GM12878 (cell line): ENCODE measurements at regions not wholly inside any gene's neighbourhood (a gene's known extent, or its start where the extent isn't known, plus 50 kb on each side); places are given as distances from the start of the nearest gene placed in this dataset.

Experiments used
- ATAC-seq: fragments of 200-7000 bp; cut with Tn5 transposase; 3 replicates; pipeline ENCODE4 v1.9.1; 2020; ENCODE audit warnings: mild to moderate bottlenecking, moderate library complexity
- BruUV-seq: library from RNA; stranded (reverse); fragments of 400-500 nt; replicated peaks from 2 replicates; lab custom pipeline; 2021; lab: Mats Ljungman, UMichigan
- CTCF ChIA-PET: fragments of 300-600 bp; sonication (Branson Sonifier 250); formaldehyde crosslinking; extraction: SDS; loops from one replicate; lab custom pipeline; 2021; ENCODE audit warnings: inconsistent platforms; lab: Yijun Ruan, JAX
- POLR2A ChIA-PET: fragments of 350-600 bp; formaldehyde crosslinking; extraction: SDS; loops from one replicate; lab custom pipeline; 2021; ENCODE audit warnings: inconsistent platforms; lab: Charles Lee
- RAD21 ChIA-PET: fragments of 300-600 bp; sonication (Branson Sonifier 250); formaldehyde crosslinking; loops from one replicate; lab custom pipeline; 2023; ENCODE audit warnings: antibody characterized with exemption; ENCODE audit not compliant: unreplicated experiment; lab: Charles Lee
- SMC1A ChIA-PET: fragments of 300-600 bp; sonication (Branson Sonifier 250); formaldehyde crosslinking; loops from one replicate; lab custom pipeline; 2023; ENCODE audit not compliant: unreplicated experiment, uncharacterized antibody; lab: Charles Lee
- DNase-seq: peaks from one replicate; pipeline ENCODE4 v3.0.0-alpha.2; 2011; ENCODE audit warnings: low read depth, low spot score
- FAIRE-seq: peaks from 3 replicates; lab custom pipeline; 2011; peaks lifted over from hg19 to GRCh38; lab: Jason Lieb, UNC
- H2AFZ ChIP-seq: 2 replicates; pipeline ENCODE4 v1.6.0; 2011; ENCODE audit warnings: low read depth, low read length, control low read depth; ENCODE audit not compliant: control insufficient read depth
- H3K27ac ChIP-seq: 2 replicates; pipeline ENCODE4 v1.5.1; 2011; ENCODE audit warnings: control low read depth; ENCODE audit not compliant: control insufficient read depth, insufficient read depth
- H3K27me3 ChIP-seq, 2 experiments: replicated peaks in 1 of 2; 2 replicates each; pipeline versions ENCODE4 v1.6.0 to v1.6.1; 2011; ENCODE audit warnings: low read length in 1 of 2; ENCODE audit not compliant: control insufficient read depth in 2 of 2, insufficient read depth in 2 of 2
- H3K36me3 ChIP-seq, 2 experiments: 2 replicates each; pipeline ENCODE4 v1.5.1; 2011; ENCODE audit warnings: low read length in 1 of 2; ENCODE audit not compliant: control insufficient read depth in 2 of 2, insufficient read depth in 2 of 2
- H3K4me1 ChIP-seq: 2 replicates; pipeline ENCODE4 v1.6.1; 2011; ENCODE audit warnings: mild to moderate bottlenecking, low read length, moderate library complexity, mixed read lengths; ENCODE audit not compliant: control insufficient read depth, insufficient read depth
- H3K4me2 ChIP-seq: 2 replicates; pipeline ENCODE4 v1.6.0; 2011; ENCODE audit warnings: control low read depth; ENCODE audit not compliant: control insufficient read depth, insufficient read depth
- H3K4me3 ChIP-seq: fragments of 200-600 bp; sonication (generic); 2 replicates; pipeline ENCODE4 v1.5.1; 2016
- H3K79me2 ChIP-seq: 2 replicates; pipeline ENCODE4 v1.6.0; 2011; ENCODE audit warnings: low read length; ENCODE audit not compliant: control insufficient read depth, insufficient read depth
- H3K9ac ChIP-seq: 2 replicates; pipeline ENCODE4 v1.8.0; 2011; ENCODE audit warnings: low read length, control low read depth, mixed read lengths; ENCODE audit not compliant: control insufficient read depth, insufficient read depth
- H3K9me3 ChIP-seq: replicated peaks from 3 replicates; pipeline ENCODE4 v1.5.1; 2011; ENCODE audit warnings: mild to moderate bottlenecking, low read length; ENCODE audit not compliant: control insufficient read depth, insufficient read depth
- H4K20me1 ChIP-seq: 2 replicates; pipeline ENCODE4 v1.6.0; 2011; ENCODE audit not compliant: control insufficient read depth, insufficient read depth
- CREM ChIP-seq: IDR thresholded peaks from 2 replicates; pipeline ENCODE4 v1.6.1; 2014; ENCODE audit warnings: antibody characterized with exemption, low read depth
- HCFC1 ChIP-seq: fragments of 150-350 bp; IDR thresholded peaks from 2 replicates; pipeline ENCODE4 v1.6.1; 2014; ENCODE audit warnings: low read length
- HSF1 ChIP-seq: fragments of 150-350 bp; IDR thresholded peaks from 2 replicates; pipeline ENCODE4 v1.6.1; 2014; ENCODE audit warnings: mild to moderate bottlenecking, low read depth, low read length
- LARP7 ChIP-seq: fragments of 450-650 bp; IDR thresholded peaks from 2 replicates; pipeline ENCODE4 v1.6.1; 2017; ENCODE audit warnings: mild to moderate bottlenecking
- MAX ChIP-seq: IDR thresholded peaks from 2 replicates; pipeline ENCODE4 v1.6.1; 2012; ENCODE audit warnings: low read depth, low read length, improper control_type of control experiment
- NR2F1 ChIP-seq: fragments of 450-650 bp; conservative IDR thresholded peaks from 2 replicates; pipeline ENCODE4 v1.6.1; 2017; ENCODE audit warnings: mild to moderate bottlenecking
- PML ChIP-seq: IDR thresholded peaks from 2 replicates; pipeline ENCODE4 v1.6.1; 2012; ENCODE audit warnings: low read length, inconsistent platforms
- RUNX3 ChIP-seq: IDR thresholded peaks from 2 replicates; pipeline ENCODE4 v1.6.1; 2012; ENCODE audit warnings: low read length, inconsistent platforms
- SRF ChIP-seq, 2 experiments: IDR thresholded peaks; 2 replicates each; pipeline ENCODE4 v1.6.1; 2011; ENCODE audit warnings: low read depth in 2 of 2, low read length in 2 of 2, mild to moderate bottlenecking in 1 of 2, moderate library complexity in 1 of 2
- STAT1 ChIP-seq: fragments of 450-650 bp; conservative IDR thresholded peaks from 2 replicates; pipeline ENCODE4 v1.6.1; 2014; ENCODE audit warnings: antibody characterized with exemption, mild to moderate bottlenecking
- TAF1 ChIP-seq: IDR thresholded peaks from 2 replicates; pipeline ENCODE4 v1.6.1; 2011; ENCODE audit warnings: mild to moderate bottlenecking, low read depth, low read length, borderline replicate concordance
- ZNF24 ChIP-seq: fragments of 450-650 bp; IDR thresholded peaks from 2 replicates; pipeline ENCODE4 v1.6.1; 2017; ENCODE audit warnings: antibody characterized with exemption, mild to moderate bottlenecking
- ZNF687 ChIP-seq: fragments of 450-650 bp; IDR thresholded peaks from 2 replicates; pipeline ENCODE4 v1.6.1; 2017; ENCODE audit warnings: mild to moderate bottlenecking, moderate library complexity
- WGBS: methylation state at CpG from one replicate; pipeline ENCODE4 v1.1.6; 2016; ENCODE audit warnings: low lambda C conversion rate; ENCODE audit not compliant: insufficient replicate concordance, insufficient coverage; ENCODE audit errors: missing lambda C conversion rate; 5-methylcytosine and 5-hydroxymethylcytosine counted together
- in situ Hi-C: fragments of 300-500 bp; cut with MboI; formaldehyde crosslinking; loops from 9 replicates; pipeline ENCODE4 v1.14.3; 2018; ENCODE audit warnings: mixed read lengths
- intact Hi-C: fragments of 100-400 bp; cut with micrococcal nuclease; formaldehyde crosslinking; loops from one replicate; pipeline ENCODE4 v1.14.2; 2022; ENCODE audit not compliant: unreplicated experiment

- Histone ChIP-seq H3K4me1 (no peaks in the 10 kb centered on the region), H3K27me3 (peaks cover 0 to 2% of the 10 kb centered on the region in 2 experiments; a peak in 2 of 4 replicates), H4K20me1 (no peaks in the 10 kb centered on the region), H2AFZ (no peak overlapping the region), H3K79me2 (no peaks in the 10 kb centered on the region), H3K9ac (no peak overlapping the region), H3K27ac (no peak overlapping the region), H3K36me3 (no peaks in the 10 kb centered on the region), H3K9me3 (no peaks in the 10 kb centered on the region), H3K4me2 (no peak overlapping the region), H3K4me3 (no peak overlapping the region)
- CTCF ChIA-PET = interaction anchor here (0.6 to 1.4 kb wide), 2 partner anchors 9 to 1547 kb away, joined by 3 read pairs; no protein-coding TSS in a partner anchor
- no peak for DNase-seq
- RAD21 ChIA-PET = no interaction called here
- intact Hi-C loops (no loop called here), in situ Hi-C loops (no loop called here)
- no TSS peak for BruUV-seq
- POLR2A ChIA-PET = interaction anchor here (0.7 kb wide), 1 partner anchor 215 kb away, joined by 3 read pairs; no protein-coding TSS in a partner anchor
- ATAC-seq = no peak
- WGBS = 26% methylated on average over 4 of the region's 4 CpGs
- TF ChIP-seq SRF (IDR thresholded peaks at IDR 0.05; ENCODE audit: low read depth in 2 of 2, low read length in 2 of 2) (no peak), PML (no peak), NR2F1 (no peak), HCFC1 (no peak), LARP7 (no peak), CREM (no peak), RUNX3 (no peak), TAF1 (no peak)
- SMC1A ChIA-PET = interaction anchor here (1.1 kb wide), 2 partner anchors 9 to 111 kb away, joined by 3 read pairs; no protein-coding TSS in a partner anchor
- no peak for FAIRE-seq
Measured at GRCh38 chr1:19024532-19024931, 68.1 kb upstream of the IFFO2 start.

- Histone ChIP-seq H3K4me3 (no peak overlapping the region), H3K9ac (no peak overlapping the region), H4K20me1 (no peaks in the 10 kb centered on the region), H3K27me3 (peaks cover 0 to 2% of the 10 kb centered on the region in 2 experiments; a peak in 2 of 4 replicates), H2AFZ (no peak overlapping the region), H3K4me1 (no peaks in the 10 kb centered on the region), H3K36me3 (no peaks in the 10 kb centered on the region), H3K79me2 (no peaks in the 10 kb centered on the region), H3K9me3 (no peaks in the 10 kb centered on the region), H3K27ac (no peak overlapping the region), H3K4me2 (no peak overlapping the region)
- no peak for ATAC-seq
- SMC1A ChIA-PET = interaction anchor here (1.1 kb wide), 2 partner anchors 9 to 110 kb away, joined by 3 read pairs; no protein-coding TSS in a partner anchor
- BruUV-seq = no TSS peak
- 35% methylated on average over 2 of the region's 2 CpGs for WGBS
- RAD21 ChIA-PET = no interaction called here
- POLR2A ChIA-PET = no interaction called here
- no peak for DNase-seq
- CTCF ChIA-PET = interaction anchor here (0.6 kb wide), 1 partner anchor 1546 kb away, joined by 3 read pairs; no protein-coding TSS in a partner anchor
- no peak for FAIRE-seq
- in situ Hi-C loops = no loop called here
- intact Hi-C loops = no loop called here
- no peak for TF ChIP-seq ZNF687
- TF ChIP-seq ZNF24 = no peak
- TF ChIP-seq MAX = no peak
- TF ChIP-seq STAT1 = no peak
- no peak for TF ChIP-seq HSF1
Measured at GRCh38 chr1:19023787-19024186, 67.3 kb upstream of the IFFO2 start.
